Pons (tissue), 1 donor: ENCODE measurements at regions not wholly inside any gene's neighbourhood (a gene's known extent, or its start where the extent isn't known, plus 50 kb on each side); places are given as distances from the start of the nearest gene placed in this dataset.
"Not testable (repeated sequence)": the region's sequence is repeated elsewhere in the genome, so short reads cannot be mapped to it uniquely, and the experiment has no call there.

Experiments used
- DNase-seq: peaks from one replicate; pipeline ENCODE4 v3.0.0-alpha.2; 2016; ENCODE audit warnings: low spot score

GRCh38 chr15:69601711-69602504, 149.3 kb downstream of the RPLP1 start:
- no peak for DNase-seq

- no peak for DNase-seq
These were observed 150.3 kb downstream of the RPLP1 start for GRCh38 chr15:69602921-69603320.

- no peak for DNase-seq
These were observed 150.9 kb downstream of the RPLP1 start for GRCh38 chr15:69603369-69604071.

DNA sequence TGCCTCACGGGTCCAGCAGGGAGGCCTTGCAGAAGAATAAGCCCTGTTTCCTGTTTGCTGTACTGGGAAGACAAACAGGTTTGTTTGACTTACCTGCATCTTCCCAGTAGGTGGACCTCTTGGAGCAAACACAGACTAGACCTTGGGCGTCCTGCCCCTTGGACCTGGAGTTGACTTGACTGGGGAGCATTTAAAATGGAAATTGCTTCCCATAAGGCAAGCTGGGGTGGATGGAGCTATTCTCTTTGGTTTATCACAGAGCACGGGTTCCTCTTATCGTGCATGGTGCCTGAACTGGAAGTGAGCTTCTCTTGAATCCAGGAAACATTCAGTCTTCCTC, 151.4 kb downstream of the RPLP1 start:
- DNase-seq = no peak

DNA sequence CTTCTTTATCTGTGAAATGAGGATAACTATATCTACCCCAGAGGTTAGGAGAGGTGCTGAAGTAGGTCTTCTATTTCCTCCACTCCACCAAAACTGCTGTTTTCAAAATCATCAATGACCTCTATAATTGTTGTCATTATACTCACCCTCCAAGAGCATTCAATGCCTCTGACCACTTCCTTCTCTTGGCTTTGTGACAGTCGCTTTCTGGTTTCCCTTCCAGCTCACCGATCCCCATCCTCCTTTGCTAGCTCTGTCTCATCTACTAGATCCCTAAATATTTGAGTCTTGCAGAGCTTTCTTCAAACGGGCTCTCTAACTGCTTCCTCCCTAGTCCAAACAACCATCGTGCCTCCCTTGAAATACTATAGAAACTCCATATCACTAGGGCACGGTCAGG, 153.5 kb downstream of the RPLP1 start:
- DNase-seq = no peak

DNA sequence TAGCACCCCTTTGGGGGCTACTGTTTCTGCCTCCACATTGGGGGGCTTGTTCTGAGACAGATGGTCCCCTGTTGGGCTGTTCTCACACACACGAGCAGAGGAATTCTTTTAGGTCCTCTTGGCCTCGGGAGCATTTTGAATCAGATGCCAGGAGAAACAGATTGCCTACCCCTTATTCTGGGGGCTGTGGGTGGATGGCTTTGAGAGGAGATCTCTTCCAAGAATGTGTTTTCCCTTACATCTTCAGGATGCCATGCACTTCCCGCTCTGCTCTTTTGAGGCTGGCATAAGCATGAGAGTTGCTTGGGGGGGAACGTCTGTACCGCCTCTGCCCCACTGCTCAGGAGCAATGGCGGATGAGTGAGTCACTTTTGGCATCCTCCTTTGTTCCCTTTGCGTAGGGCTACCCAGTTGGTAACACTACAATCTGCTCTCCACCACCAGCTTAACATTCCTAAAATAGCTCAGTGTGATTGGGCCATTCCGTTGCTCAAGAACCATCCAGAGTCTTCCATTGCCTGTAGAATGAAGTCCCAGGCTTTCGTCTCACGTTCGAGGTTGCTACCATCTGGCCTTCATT, 154.4 kb downstream of the RPLP1 start:
- no peak for DNase-seq

GRCh38 chr15:69608661-69609060, 156.0 kb downstream of the RPLP1 start:
- DNase-seq = no peak

GRCh38 chr15:69609176-69609575, 156.6 kb downstream of the RPLP1 start:
- DNase-seq = no peak

GRCh38 chr15:69609776-69610175, 157.2 kb downstream of the RPLP1 start:
- no peak for DNase-seq

- no peak for DNase-seq
These were observed 157.7 kb downstream of the RPLP1 start for GRCh38 chr15:69610277-69610676.

GRCh38 chr15:69610858-69611257, 158.2 kb downstream of the RPLP1 start:
- DNase-seq = no peak

- DNase-seq = no peak
These were observed 159.5 kb downstream of the RPLP1 start for GRCh38 chr15:69612112-69612511.

- no peak for DNase-seq
These were observed 160.6 kb downstream of the RPLP1 start for GRCh38 chr15:69613182-69613581.

DNA sequence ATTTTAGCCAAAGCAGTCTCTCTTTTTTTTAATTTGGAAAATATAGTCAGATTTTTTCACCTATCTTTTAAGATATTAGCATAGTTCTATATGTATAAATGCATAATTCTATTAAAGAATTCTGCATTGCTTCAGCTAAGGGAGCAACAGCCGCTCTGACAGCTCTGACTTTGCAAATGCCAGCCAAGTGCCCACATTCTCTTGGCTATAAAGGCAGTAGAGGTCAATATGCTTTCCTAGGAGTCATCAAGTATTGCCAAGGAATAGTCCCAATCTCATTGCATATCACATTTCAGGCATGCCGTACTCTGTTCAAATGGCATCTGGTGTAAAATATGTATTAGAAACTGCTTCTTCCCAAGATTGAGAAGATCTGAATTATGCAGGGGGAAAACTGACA, 161.4 kb downstream of the RPLP1 start:
- no peak for DNase-seq

DNA sequence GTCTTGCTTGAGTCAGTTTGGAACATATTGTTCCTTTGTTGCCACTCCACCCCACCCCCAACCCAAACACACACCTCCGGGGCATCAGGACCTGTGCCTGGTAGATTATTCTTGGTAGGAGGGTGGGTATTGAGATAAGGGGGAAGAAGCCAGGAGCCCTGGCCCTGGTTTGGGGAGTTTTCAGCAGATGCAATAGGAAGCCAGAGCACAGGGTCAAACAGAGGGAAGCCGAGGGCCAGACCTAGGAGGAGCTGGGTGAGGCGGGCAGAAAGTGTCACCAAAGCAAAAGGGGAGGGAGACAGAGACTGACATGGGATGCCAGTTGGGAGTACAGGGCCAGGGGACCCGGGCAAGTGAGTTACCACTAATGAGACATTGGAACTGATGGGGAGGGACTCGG, 163.1 kb downstream of the RPLP1 start:
- DNase-seq = no peak

- no peak for DNase-seq
These were observed 163.9 kb downstream of the RPLP1 start for GRCh38 chr15:69616558-69616957.

DNA sequence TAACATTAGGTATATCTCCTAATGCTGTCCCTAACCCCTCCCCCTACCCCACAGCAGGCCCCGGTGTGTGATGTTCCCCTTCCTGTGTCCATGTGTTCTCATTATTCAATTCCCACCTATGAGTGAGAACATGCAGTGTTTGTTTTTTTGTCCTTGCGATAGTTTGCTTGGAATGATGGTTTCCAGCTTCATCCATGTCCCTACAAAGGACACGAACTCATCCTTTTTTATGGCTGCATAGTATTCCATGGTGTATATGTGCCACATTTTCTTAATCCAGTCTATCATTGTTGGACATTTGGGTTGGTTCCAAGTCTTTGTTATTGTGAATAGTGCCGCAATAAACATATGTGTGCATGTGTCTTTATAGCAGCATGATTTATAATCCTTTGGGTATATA, 164.5 kb downstream of the RPLP1 start:
- DNase-seq = not testable (repeated sequence)

GRCh38 chr15:69623392-69624154, 171.0 kb downstream of the RPLP1 start:
- DNase-seq = no peak

DNA sequence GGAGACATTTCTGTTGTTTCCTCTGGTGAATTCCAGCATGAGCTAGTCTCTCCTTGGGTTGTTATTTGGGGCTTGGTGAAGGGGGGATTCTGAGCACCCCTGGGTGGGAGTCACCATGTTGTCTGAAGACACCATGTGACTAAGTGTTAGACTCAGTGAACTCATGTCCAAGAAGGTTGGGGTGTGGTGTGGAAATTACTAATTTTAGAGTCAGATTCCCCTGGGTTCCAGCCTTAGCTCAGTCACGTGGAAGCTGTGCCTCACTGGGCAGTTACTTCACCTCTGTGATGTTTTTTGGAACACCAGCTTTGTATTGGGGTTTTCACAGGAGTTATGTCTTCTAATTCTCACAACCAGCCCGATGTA, 171.5 kb downstream of the RPLP1 start:
- no peak for DNase-seq

DNA sequence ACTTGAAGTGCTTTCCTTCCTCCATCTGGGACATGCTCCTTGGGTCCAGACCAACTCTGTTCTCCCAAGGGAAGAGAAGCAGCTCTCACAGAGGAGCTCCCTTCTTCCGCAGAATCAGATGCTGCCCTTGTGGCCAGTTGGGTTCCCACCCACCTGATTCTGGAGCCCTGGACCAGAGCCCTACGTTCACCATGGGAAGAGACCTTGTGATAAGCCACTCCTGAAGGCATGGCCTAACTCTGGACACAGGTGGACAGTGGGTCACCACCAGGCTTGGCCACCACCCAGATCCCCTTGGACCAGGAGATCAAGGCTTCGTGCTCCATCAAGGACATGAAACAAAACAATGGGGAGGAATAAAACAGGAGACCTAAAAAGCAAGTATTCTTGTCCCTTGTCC, 172.2 kb downstream of the RPLP1 start:
- DNase-seq = no peak

GRCh38 chr15:69625328-69625727, 172.7 kb downstream of the RPLP1 start:
- no peak for DNase-seq
